ENCODE measurements at regions not wholly inside any gene's neighbourhood (a gene's known extent, or its start where the extent isn't known, plus 50 kb on each side); places are given as distances from the start of the nearest gene placed in this dataset.

- H3K4me2 ChIP-seq: no peak overlapping the region
- TF ChIP-seq TEAD4 (IDR thresholded peaks at IDR 0.05; ENCODE audit: borderline replicate concordance, insufficient read depth): no peak
- TF ChIP-seq RAD21 (IDR thresholded peaks at IDR 0.05; ENCODE audit: low read length): no peak
- no peak for TF ChIP-seq NFIC (IDR thresholded peaks at IDR 0.05; ENCODE audit: borderline replicate concordance)
- no peak for TF ChIP-seq REST (IDR thresholded peaks at IDR 0.05; ENCODE audit: low read depth, low read length)
- no peak for TF ChIP-seq GABPA (IDR thresholded peaks at IDR 0.05; ENCODE audit: low read depth)
- no peak for TF ChIP-seq EZH2phosphoT487 (IDR thresholded peaks at IDR 0.05; ENCODE audit: borderline replicate concordance, low read depth)
- no peak for TF ChIP-seq MEF2A (IDR thresholded peaks at IDR 0.05; ENCODE audit: borderline replicate concordance, low read depth)
- TF ChIP-seq FOXM1 (IDR thresholded peaks at IDR 0.05; ENCODE audit: low read depth): no peak
- no peak for TF ChIP-seq TCF12 (IDR thresholded peaks at IDR 0.05)
- TF ChIP-seq CTCF (IDR thresholded peaks at IDR 0.05): no peak
- no peak for TF ChIP-seq PBX3 (IDR thresholded peaks at IDR 0.05)
- H3F3A ChIP-seq (replicated peaks; ENCODE audit: insufficient read depth): no peaks in the 10 kb centered on the region
- H3K27me3 ChIP-seq (ENCODE audit: insufficient read depth): no peaks in the 10 kb centered on the region
- no peaks in the 10 kb centered on the region for H3K9me2 ChIP-seq
- no peaks in the 10 kb centered on the region for H3K9me3 ChIP-seq
- peaks cover 0 to 5% of the 10 kb centered on the region in 2 experiments; a peak in 1 of 4 replicates for H3K4me1 ChIP-seq (ENCODE audit: control insufficient read depth in 1 of 2, insufficient read depth in 2 of 2, low read depth in 1 of 2, low read length in 1 of 2)
- no peak overlapping the region for H3K27ac ChIP-seq (ENCODE audit: low read depth in 2 of 2, low read length in 1 of 2)
- ChIA-PET POLR2A (no interaction called here), CTCF (no interaction called here)
- H3K79me2 ChIP-seq (ENCODE audit: insufficient read depth): no peaks in the 10 kb centered on the region
- DNase-seq: no peak
- H3K9ac ChIP-seq: no peak overlapping the region
- no peaks in the 10 kb centered on the region for H4K20me1 ChIP-seq (ENCODE audit: insufficient read depth)
- 85% methylated on average over 3 of the region's 3 CpGs for WGBS (ENCODE audit: low lambda C conversion rate)
- no peak overlapping the region for H3K4me3 ChIP-seq (ENCODE audit: low read depth in 2 of 2, low read length in 1 of 2)
- H2AFZ ChIP-seq (ENCODE audit: low read depth): no peak overlapping the region
- H3K36me3 ChIP-seq (replicated peaks in 1 of 2; ENCODE audit: control insufficient read depth in 1 of 2, insufficient read depth in 2 of 2, low read length in 1 of 2): no peaks in the 10 kb centered on the region
These were observed 78.9 kb upstream of the GUCY1A1 start for GRCh38 chr4:155587766-155588165.

GRCh38 chr4:155582971-155583437 is 83.6 kb upstream of the GUCY1A1 start:
- no peaks in the 10 kb centered on the region for H3K27me3 ChIP-seq (ENCODE audit: insufficient read depth)
- CTCF ChIA-PET: no interaction called here
- no peaks in the 10 kb centered on the region for H4K20me1 ChIP-seq (ENCODE audit: insufficient read depth)
- H3K4me2 ChIP-seq: no peak overlapping the region
- H3K9ac ChIP-seq: no peak overlapping the region
- H3K4me1 ChIP-seq (ENCODE audit: control insufficient read depth in 1 of 2, insufficient read depth in 2 of 2, low read depth in 1 of 2, low read length in 1 of 2): no peaks in the 10 kb centered on the region
- POLR2A ChIA-PET: no interaction called here
- DNase-seq: no peak
- H3K79me2 ChIP-seq (ENCODE audit: insufficient read depth): no peaks in the 10 kb centered on the region
- H3F3A ChIP-seq (replicated peaks; ENCODE audit: insufficient read depth): no peaks in the 10 kb centered on the region
- H3K9me2 ChIP-seq: no peaks in the 10 kb centered on the region
- no peak overlapping the region for H2AFZ ChIP-seq (ENCODE audit: low read depth)
- no peaks in the 10 kb centered on the region for H3K9me3 ChIP-seq
- H3K27ac ChIP-seq (ENCODE audit: low read depth in 2 of 2, low read length in 1 of 2): no peak overlapping the region
- H3K36me3 ChIP-seq (replicated peaks in 1 of 2; ENCODE audit: control insufficient read depth in 1 of 2, insufficient read depth in 2 of 2, low read length in 1 of 2): no peaks in the 10 kb centered on the region
- WGBS (ENCODE audit: low lambda C conversion rate): 69% methylated on average over 4 of the region's 4 CpGs
- H3K4me3 ChIP-seq (ENCODE audit: low read depth in 2 of 2, low read length in 1 of 2): no peak overlapping the region
- no peak for TF ChIP-seq CTCF (IDR thresholded peaks at IDR 0.05)
